GM20000 (cell line): ENCODE measurements at regions not wholly inside any gene's neighbourhood (a gene's known extent, or its start where the extent isn't known, plus 50 kb on each side); places are given as distances from the start of the nearest gene placed in this dataset.

Source experiments
- DNase-seq: peaks from one replicate; pipeline ENCODE4 v3.0.0; 2012; ENCODE audit warnings: low spot score
- CTCF ChIP-seq: IDR thresholded peaks from 2 replicates; pipeline ENCODE4 v1.5.1; 2012; ENCODE audit warnings: mild to moderate bottlenecking, control low read depth; ENCODE audit errors: extremely low read depth, missing control alignments

- TF ChIP-seq CTCF, result no peak
- DNase-seq, result no peak
These were observed 652.9 kb upstream of the ID2 start for GRCh38 chr2:8028981-8029380.

GRCh38 chr2:8030573-8031303 lies 651.1 kb upstream of the ID2 start:
- no peak for DNase-seq
- no peak for TF ChIP-seq CTCF

DNA sequence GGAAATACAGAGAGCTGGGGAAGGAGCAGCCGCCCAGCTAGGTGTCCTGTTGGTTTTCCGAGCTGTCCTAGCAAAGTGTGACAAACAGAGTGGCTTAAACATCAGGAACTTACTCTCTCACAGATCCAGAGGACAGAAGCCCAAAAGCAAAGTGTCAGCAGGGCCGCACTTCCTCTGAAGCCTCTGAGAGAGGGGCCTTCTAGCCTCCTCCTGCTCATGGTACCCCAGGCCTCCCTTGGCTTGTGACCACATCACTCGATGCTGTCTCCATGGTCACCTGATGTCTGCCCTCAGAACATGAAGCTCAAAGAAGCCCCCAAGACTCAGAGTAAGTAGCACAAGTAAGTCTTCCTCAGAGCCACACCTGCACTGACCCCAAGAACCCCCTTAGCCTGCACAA lies 650.5 kb upstream of the ID2 start:
- no peak for DNase-seq
- no peak for TF ChIP-seq CTCF

DNA sequence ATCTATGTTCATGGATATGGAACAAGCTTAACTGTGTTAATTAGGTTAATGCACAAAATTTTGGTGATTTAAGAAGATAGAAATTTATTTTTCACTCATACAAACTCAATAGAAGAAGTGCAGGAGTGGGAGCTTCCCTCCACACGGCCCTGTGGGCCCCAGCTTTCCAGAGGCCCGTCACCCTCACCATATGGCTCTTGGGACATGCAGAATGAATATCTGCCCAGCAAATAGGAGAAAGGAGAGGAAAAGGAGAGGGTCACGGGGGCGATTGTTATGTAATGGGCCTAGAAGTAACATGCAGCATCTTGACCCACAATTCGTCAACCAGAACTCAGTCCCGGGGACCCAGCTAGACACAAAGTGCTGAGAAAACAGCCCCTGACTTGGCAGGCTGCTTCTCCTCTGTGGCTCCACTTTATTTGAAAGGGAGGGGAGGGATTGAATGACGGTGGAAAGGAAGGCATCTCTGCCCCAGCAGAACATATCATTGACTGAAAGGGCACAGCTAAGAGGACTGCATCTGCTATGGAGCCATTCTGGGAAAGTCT lies 648.2 kb upstream of the ID2 start:
- DNase-seq, result no peak

GRCh38 chr2:8036366-8036765 lies 645.5 kb upstream of the ID2 start:
- no peak for TF ChIP-seq CTCF
- DNase-seq, result no peak

More for the DNA sequence above, 648.2 kb upstream of the ID2 start:
- no peak for TF ChIP-seq CTCF

GRCh38 chr2:8039732-8040131 lies 642.1 kb upstream of the ID2 start:
- no peak for DNase-seq
- TF ChIP-seq CTCF, result no peak

DNA sequence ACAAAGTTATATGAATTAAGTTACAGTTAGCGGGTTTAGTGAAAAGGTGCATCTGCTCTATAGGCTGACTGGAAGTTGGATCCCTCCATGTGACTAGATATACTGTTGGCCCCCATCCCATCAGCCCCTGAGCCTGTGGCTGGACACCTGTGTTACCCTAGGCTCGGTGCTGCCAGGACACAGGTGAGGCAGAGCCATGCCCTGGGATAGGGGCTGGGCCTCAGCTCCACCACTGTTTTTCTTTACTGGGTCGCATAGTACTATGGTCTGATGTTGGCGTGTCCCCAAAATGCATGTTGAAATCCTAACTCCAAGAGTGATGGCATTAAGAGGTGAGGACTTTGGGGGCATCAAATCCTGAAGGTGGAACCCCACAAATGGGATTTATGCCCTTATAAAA lies 638.6 kb upstream of the ID2 start:
- DNase-seq, result no peak
- no peak for TF ChIP-seq CTCF
